ENCODE measurements at regions not wholly inside any gene's neighbourhood (a gene's known extent, or its start where the extent isn't known, plus 50 kb on each side); places are given as distances from the start of the nearest gene placed in this dataset.
A peak's percentile ranks its signal among the peaks of the same experiment; 100 is the strongest.

DNA sequence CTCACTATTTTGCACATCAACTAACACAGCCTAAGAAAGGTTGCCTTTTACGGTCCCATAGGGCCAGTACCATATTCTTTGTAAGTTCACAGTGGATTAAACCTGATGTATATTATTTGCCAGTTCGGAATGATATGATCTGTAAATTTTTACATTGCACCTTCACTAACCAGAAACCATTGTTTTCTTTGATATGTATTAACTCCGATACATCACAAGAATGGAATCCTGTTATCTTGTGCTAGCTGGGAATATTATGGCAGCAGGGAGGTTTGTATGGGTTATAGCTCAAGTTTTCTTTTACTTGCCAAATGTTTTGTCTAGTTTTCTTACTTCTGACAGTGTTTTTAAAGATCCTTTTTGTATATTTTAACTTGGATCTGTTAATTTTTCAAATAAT, 51.4 kb upstream of the S1PR1 start:
- no peak overlapping the region for H3K4me3 ChIP-seq
- no peak for DNase-seq (ENCODE audit: extremely low spot score)
- no peak overlapping the region for H3K27ac ChIP-seq (replicated peaks in 1 of 4)
- H3K36me3 ChIP-seq: no peaks in the 10 kb centered on the region
- no peaks in the 10 kb centered on the region for H3K27me3 ChIP-seq
- TF ChIP-seq POLR2AphosphoS5 (IDR thresholded peaks at IDR 0.05) (no peak), EP300 (IDR thresholded peaks at IDR 0.05) (no peak), POLR2A (IDR thresholded peaks at IDR 0.05; ENCODE audit: low read depth) (no peak)
- TF ChIP-seq, protein P1, sequence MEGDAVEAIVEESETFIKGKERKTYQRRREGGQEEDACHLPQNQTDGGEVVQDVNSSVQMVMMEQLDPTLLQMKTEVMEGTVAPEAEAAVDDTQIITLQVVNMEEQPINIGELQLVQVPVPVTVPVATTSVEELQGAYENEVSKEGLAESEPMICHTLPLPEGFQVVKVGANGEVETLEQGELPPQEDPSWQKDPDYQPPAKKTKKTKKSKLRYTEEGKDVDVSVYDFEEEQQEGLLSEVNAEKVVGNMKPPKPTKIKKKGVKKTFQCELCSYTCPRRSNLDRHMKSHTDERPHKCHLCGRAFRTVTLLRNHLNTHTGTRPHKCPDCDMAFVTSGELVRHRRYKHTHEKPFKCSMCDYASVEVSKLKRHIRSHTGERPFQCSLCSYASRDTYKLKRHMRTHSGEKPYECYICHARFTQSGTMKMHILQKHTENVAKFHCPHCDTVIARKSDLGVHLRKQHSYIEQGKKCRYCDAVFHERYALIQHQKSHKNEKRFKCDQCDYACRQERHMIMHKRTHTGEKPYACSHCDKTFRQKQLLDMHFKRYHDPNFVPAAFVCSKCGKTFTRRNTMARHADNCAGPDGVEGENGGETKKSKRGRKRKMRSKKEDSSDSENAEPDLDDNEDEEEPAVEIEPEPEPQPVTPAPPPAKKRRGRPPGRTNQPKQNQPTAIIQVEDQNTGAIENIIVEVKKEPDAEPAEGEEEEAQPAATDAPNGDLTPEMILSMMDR (IDR thresholded peaks at IDR 0.05): no peak
- H3K9me3 ChIP-seq: no peaks in the 10 kb centered on the region
- H3K4me1 ChIP-seq: peaks cover 0 to 12% (median 2%) of the 10 kb centered on the region in 4 donors
- intact Hi-C loops (cut with DNase I): no loop called here
- WGBS: 92% methylated on average over 3 of the region's 3 CpGs

DNA sequence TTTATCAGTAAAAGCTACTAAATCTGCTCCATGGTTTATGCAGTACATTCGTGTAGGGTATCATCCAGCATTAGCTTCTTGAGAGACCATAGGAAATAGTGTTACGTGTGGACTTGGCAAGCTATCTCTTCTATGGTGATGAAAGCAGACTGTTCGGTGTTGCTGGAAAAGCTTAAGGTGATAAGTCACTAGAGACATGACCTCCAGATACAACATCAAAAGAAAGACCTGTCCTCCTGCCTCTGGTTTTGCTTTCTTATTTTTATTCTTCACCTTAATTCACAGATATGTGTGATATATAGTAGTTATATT, 53.5 kb upstream of the S1PR1 start:
- peaks cover 0 to 12% (median 2%) of the 10 kb centered on the region in 4 donors for H3K4me1 ChIP-seq
- no peaks in the 10 kb centered on the region for H3K9me3 ChIP-seq
- no peak for DNase-seq (ENCODE audit: extremely low spot score)
- TF ChIP-seq POLR2A (IDR thresholded peaks at IDR 0.05; ENCODE audit: low read depth): no peak
- TF ChIP-seq EP300 (IDR thresholded peaks at IDR 0.05): no peak
- no peak for TF ChIP-seq POLR2AphosphoS5 (IDR thresholded peaks at IDR 0.05)
- TF ChIP-seq, protein P1 (IDR thresholded peaks at IDR 0.05): no peak
- no peak overlapping the region for H3K4me3 ChIP-seq
- intact Hi-C loops (cut with DNase I): no loop called here
- no peaks in the 10 kb centered on the region for H3K36me3 ChIP-seq
- no peak overlapping the region for H3K27ac ChIP-seq (replicated peaks in 1 of 4)
- 49% methylated on average over 3 of the region's 3 CpGs for WGBS
- no peaks in the 10 kb centered on the region for H3K27me3 ChIP-seq

GRCh38 chr1:101182627-101183387, 54.0 kb upstream of the S1PR1 start:
- TF ChIP-seq POLR2AphosphoS5 (IDR thresholded peaks at IDR 0.05) (no peak), POLR2A (IDR thresholded peaks at IDR 0.05; ENCODE audit: low read depth) (no peak), EP300 (IDR thresholded peaks at IDR 0.05) (no peak)
- TF ChIP-seq, protein P1 (IDR thresholded peaks at IDR 0.05): no peak
- Histone ChIP-seq H3K9me3 (no peaks in the 10 kb centered on the region), H3K4me3 (no peak overlapping the region), H3K4me1 (peaks cover 0 to 12% (median 2%) of the 10 kb centered on the region in 4 donors), H3K27ac (replicated peaks in 1 of 4) (peak overlapping the region in 2 of 4 donors; percentile 11 to 44), H3K36me3 (no peaks in the 10 kb centered on the region), H3K27me3 (no peaks in the 10 kb centered on the region)
- no peak for DNase-seq (ENCODE audit: extremely low spot score)
- intact Hi-C loops (cut with DNase I): no loop called here

DNA sequence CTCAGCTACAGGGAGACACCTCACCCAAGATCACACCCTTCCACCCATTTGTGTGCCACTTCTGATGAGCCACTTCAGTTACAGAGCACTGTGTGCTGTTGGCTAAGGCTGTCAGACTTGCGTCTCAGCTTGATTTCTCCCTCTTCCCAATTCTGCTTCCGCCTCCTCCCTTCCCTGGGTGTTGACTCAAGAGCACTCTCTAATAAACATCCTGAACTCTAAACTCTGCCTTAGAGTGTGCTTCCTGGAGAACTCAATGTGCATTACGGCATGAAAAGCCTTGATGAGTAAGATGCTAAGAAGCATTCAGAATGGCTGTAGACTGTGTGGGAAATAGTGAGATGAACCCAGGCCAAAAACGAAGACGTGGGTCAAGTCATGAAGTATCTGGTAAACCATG, 54.9 kb upstream of the S1PR1 start:
- TF ChIP-seq POLR2A (IDR thresholded peaks at IDR 0.05; ENCODE audit: low read depth): no peak
- TF ChIP-seq POLR2AphosphoS5 (IDR thresholded peaks at IDR 0.05): peak; percentile 61 to 63
- Histone ChIP-seq H3K27ac (replicated peaks in 1 of 4) (peak overlapping the region in 1 of 4 donors; percentile 31), H3K27me3 (no peaks in the 10 kb centered on the region), H3K4me1 (peaks cover 0 to 4% (median 2%) of the 10 kb centered on the region in 4 donors), H3K36me3 (no peaks in the 10 kb centered on the region), H3K9me3 (no peaks in the 10 kb centered on the region), H3K4me3 (no peak overlapping the region)
- intact Hi-C loops (cut with DNase I): no loop called here
- DNase-seq (ENCODE audit: extremely low spot score): no peak
- WGBS: 85% methylated on average over 5 of the region's 5 CpGs

DNA sequence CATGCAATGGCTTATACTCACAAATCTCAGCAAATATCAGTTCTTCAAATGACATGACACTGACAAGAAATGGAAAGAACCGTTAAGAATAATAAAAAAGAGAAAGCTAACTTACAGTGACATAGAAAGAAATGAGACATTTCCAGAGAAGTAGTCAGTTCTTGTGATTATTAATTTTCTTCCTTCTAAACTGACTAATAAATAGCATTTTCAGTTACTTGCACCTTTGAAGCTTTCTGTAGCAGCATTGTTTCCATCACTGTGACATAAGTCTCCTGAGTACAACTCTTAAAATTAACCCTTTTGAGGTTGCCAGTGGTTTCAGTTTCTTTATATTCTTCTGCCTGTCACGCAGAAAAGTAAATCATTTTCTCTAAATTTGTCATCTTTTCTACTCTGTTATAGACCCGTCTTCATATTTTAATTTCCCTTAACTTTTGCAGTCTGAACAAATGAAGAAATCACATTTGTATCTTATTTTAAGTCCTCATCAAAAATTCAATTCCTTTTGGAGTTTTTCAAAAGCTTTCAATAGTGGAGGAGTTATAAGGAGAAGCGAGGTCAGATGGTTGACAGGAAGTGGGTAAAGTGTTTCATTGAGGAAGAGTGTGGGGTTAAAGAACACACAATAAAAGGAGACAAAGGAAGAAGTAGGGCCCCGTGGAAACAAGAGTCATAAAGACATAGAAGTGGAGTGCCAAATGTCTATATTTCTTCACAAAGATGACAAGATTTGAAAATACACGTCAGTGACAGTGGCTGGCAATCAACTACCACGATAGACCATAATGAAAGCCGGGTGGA, 57.9 kb upstream of the S1PR1 start:
- no peak overlapping the region for H3K4me3 ChIP-seq
- no peaks in the 10 kb centered on the region for H3K27me3 ChIP-seq
- H3K27ac ChIP-seq (replicated peaks in 1 of 4): no peak overlapping the region
- no peaks in the 10 kb centered on the region for H3K9me3 ChIP-seq
- intact Hi-C loops (cut with DNase I): no loop called here
- H3K4me1 ChIP-seq: peaks cover 0 to 3% (median 0%) of the 10 kb centered on the region in 4 donors
- TF ChIP-seq POLR2AphosphoS5 (IDR thresholded peaks at IDR 0.05): no peak
- no peak for TF ChIP-seq EP300 (IDR thresholded peaks at IDR 0.05)
- DNase-seq (ENCODE audit: extremely low spot score): no peak
- 81% methylated on average over 8 of the region's 8 CpGs for WGBS
- no peaks in the 10 kb centered on the region for H3K36me3 ChIP-seq

Measured in esophagus muscularis mucosa (tissue), 4 donors.